ENCODE measurements at regions not wholly inside any gene's neighbourhood (a gene's known extent, or its start where the extent isn't known, plus 50 kb on each side); places are given as distances from the start of the nearest gene placed in this dataset.

- TF ChIP-seq CTCF (IDR thresholded peaks at IDR 0.05; ENCODE audit: insufficient read depth, low read depth, low read length), result no peak
- no peak for TF ChIP-seq EZH2 (IDR thresholded peaks at IDR 0.05; ENCODE audit: insufficient read depth, low read length)
Observed at GRCh38 chr4:27210956-27211355, 350.3 kb downstream of the STIM2 start.

All from astrocyte (in vitro differentiated cells and primary cell).